HUES48 (cell line): ENCODE measurements at regions not wholly inside any gene's neighbourhood (a gene's known extent, or its start where the extent isn't known, plus 50 kb on each side); places are given as distances from the start of the nearest gene placed in this dataset.

Source experiments
- H3K27ac ChIP-seq: one replicate; pipeline ENCODE4 v1.7.0; 2013; ENCODE audit warnings: low read depth, low read length, inconsistent platforms
- H3K27me3 ChIP-seq: 2 replicates; pipeline ENCODE4 v1.6.1; 2013; ENCODE audit warnings: mild to moderate bottlenecking, low read length; ENCODE audit not compliant: control insufficient read depth, insufficient read depth
- H3K36me3 ChIP-seq: 2 replicates; pipeline ENCODE4 v1.6.1; 2013; ENCODE audit warnings: low read length; ENCODE audit not compliant: control insufficient read depth, insufficient read depth
- H3K4me1 ChIP-seq: 2 replicates; pipeline ENCODE4 v1.6.1; 2013; ENCODE audit warnings: mild to moderate bottlenecking, low read length; ENCODE audit not compliant: control insufficient read depth, insufficient read depth
- H3K4me3 ChIP-seq: 2 replicates; pipeline ENCODE4 v1.5.1; 2013; ENCODE audit warnings: mild to moderate bottlenecking, low read depth, low read length
- H3K9ac ChIP-seq: 2 replicates; pipeline ENCODE4 v1.6.1; 2013; ENCODE audit warnings: mild to moderate bottlenecking, low read depth, low read length, moderate library complexity
- H3K9me3 ChIP-seq: 2 replicates; pipeline ENCODE4 v1.6.1; 2013; ENCODE audit warnings: low read length; ENCODE audit not compliant: control insufficient read depth, insufficient read depth

DNA sequence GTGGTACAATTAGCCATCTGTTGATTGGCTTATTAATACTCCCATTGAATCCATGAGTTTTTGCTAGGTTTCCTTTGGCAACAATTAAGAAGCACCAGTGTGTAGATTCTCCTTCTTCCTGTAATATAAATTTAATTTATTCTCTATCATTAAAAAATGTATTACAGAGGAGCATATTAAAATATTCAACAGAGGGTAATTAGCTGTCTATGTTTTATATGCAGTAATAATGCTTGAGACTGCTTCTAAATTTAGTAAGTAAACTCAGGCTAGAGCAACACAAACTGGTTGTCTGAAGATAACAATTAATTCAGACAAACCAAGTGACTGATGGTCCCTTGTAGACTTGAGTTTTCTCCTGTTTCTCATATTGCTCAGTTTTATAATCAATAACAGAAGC lies 192.4 kb downstream of the FAT4 start:
- Histone ChIP-seq H3K27me3 (no peaks in the 10 kb centered on the region), H3K9me3 (no peaks in the 10 kb centered on the region), H3K9ac (no peak overlapping the region), H3K36me3 (no peaks in the 10 kb centered on the region), H3K4me1 (no peaks in the 10 kb centered on the region), H3K4me3 (no peak overlapping the region), H3K27ac (no peak overlapping the region)

- no peaks in the 10 kb centered on the region for H3K36me3 ChIP-seq
- no peaks in the 10 kb centered on the region for H3K4me1 ChIP-seq
- no peak overlapping the region for H3K4me3 ChIP-seq
- H3K27ac ChIP-seq, result no peak overlapping the region
- no peaks in the 10 kb centered on the region for H3K27me3 ChIP-seq
- H3K9me3 ChIP-seq, result 0 out of 2 replicates have a peak, but pooled peaks cover 2% of the 10 kb centered on the region
- H3K9ac ChIP-seq, result no peak overlapping the region
Measured at GRCh38 chr4:125511715-125512114, 197.0 kb downstream of the FAT4 start.

DNA sequence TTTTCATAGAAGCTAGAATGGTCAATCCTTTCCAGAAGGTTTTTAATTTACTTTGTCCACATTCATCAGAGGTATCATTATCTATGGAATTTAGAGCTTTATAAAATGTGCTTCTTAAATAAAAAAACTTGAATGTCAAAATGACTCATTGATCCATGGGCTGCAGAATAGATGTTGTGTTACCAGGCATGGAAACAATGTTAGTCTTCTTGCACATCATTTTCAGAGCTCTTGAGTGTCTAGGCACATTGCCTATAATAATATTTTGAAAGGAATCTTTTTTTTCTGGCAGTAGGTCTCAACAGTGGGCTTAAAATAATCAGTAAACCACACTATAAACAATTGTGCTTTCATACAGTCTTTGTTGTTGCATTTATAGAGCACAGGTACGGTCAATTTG lies 200.3 kb downstream of the FAT4 start:
- Histone ChIP-seq H3K4me1 (peaks cover 13% of the 10 kb centered on the region; the same call in 1 of the 2 replicates), H3K27ac (no peak overlapping the region), H3K9ac (no peak overlapping the region), H3K4me3 (no peak overlapping the region), H3K36me3 (no peaks in the 10 kb centered on the region), H3K27me3 (no peaks in the 10 kb centered on the region), H3K9me3 (0 out of 2 replicates have a peak, but pooled peaks cover 2% of the 10 kb centered on the region)

GRCh38 chr4:125517831-125518230 lies 203.1 kb downstream of the FAT4 start:
- Histone ChIP-seq H3K36me3 (no peaks in the 10 kb centered on the region), H3K4me1 (peaks cover 18% of the 10 kb centered on the region), H3K27me3 (no peaks in the 10 kb centered on the region), H3K9me3 (0 out of 2 replicates have a peak, but pooled peaks cover 2% of the 10 kb centered on the region), H3K4me3 (no peak overlapping the region), H3K9ac (no peak overlapping the region), H3K27ac (no peak overlapping the region)

DNA sequence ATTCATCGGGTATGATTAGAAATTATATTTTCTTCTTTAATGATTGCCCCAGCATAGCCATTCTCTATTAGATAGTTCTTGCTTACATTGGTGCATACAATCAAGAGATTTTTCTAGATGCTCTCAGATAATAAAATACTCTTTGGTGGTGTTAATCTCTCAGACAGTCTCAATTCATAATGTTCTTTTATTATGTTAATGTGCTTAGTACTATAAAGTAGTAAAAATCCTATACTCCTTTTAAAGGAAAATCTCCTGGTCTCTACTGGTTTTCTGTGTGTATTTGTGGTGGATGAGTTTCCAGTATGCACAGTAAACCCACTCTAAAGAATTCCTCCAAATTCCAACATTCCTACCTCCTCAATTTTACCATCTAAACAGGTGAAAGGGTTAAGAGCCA lies 203.5 kb downstream of the FAT4 start:
- H3K4me3 ChIP-seq, result no peak overlapping the region
- H3K9me3 ChIP-seq, result 0 out of 2 replicates have a peak, but pooled peaks cover 2% of the 10 kb centered on the region
- no peaks in the 10 kb centered on the region for H3K36me3 ChIP-seq
- no peaks in the 10 kb centered on the region for H3K27me3 ChIP-seq
- no peak overlapping the region for H3K27ac ChIP-seq
- H3K9ac ChIP-seq, result no peak overlapping the region
- peaks cover 19% of the 10 kb centered on the region for H3K4me1 ChIP-seq

DNA sequence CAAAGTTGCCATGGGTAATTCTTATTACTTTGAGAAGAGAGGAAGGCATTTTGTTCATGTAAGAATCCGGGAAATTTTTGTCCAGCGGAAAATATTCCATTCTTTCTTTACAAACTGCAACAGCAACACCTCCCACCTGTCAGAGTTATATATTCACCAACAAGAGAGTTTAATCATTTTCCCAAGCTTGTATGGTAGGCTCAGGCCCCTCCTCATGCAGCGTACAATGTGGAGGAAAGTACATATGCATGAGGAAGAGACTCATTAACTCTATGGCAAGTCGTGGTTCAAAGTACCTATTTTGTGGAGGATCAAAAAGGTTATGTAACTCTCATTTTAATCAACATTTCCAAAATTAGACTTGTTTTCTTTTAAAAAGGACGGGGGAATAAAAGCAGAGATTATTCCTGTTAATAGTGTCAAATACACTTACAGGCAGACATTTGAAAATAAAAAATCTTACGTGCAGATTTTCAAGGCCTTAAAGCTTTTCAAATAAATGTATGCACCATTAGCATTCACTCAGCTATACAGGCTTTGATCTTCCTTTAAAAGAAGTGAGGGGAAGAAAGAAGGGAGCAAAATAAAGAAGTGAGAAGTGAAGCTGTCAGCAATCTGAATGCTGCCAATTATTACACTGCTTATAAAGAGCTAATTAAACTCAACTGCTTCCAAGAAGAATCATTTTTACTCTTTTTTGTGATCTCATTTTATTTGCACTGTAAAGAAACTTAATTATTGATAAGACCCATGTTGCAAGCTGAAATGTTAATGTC lies 204.8 kb downstream of the FAT4 start:
- no peak overlapping the region for H3K27ac ChIP-seq
- no peaks in the 10 kb centered on the region for H3K36me3 ChIP-seq
- 0 out of 2 replicates have a peak, but pooled peaks cover 2% of the 10 kb centered on the region for H3K9me3 ChIP-seq
- H3K4me1 ChIP-seq, result peaks cover 19% of the 10 kb centered on the region
- H3K4me3 ChIP-seq, result no peak overlapping the region
- H3K27me3 ChIP-seq, result no peaks in the 10 kb centered on the region
- H3K9ac ChIP-seq, result no peak overlapping the region

- Histone ChIP-seq H3K36me3 (no peaks in the 10 kb centered on the region), H3K4me1 (peaks cover 19% of the 10 kb centered on the region)
Measured at GRCh38 chr4:125520258-125520990, 205.7 kb downstream of the FAT4 start.

DNA sequence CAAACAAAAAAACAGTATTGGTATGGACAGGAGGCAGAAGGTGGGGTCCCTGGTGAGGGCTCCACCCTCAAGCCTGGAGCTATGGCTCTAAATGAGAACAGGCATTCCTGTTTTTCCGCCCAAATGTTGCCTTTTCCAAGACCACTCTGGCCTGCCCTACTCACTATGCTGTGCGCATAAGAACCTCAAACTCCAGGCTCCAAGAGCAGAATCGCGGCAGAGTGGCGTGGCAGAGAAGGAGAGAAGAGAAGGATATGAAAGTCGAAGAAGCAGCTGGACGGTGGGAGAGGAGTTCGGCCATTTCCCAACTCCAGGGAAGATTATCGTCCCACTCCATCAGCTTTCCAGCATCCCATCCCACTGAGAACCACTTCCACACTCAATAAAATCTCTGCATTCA lies 207.8 kb downstream of the FAT4 start:
- H3K27me3 ChIP-seq, result no peaks in the 10 kb centered on the region
- peaks cover 19% of the 10 kb centered on the region for H3K4me1 ChIP-seq
- H3K9ac ChIP-seq, result no peak overlapping the region
- H3K27ac ChIP-seq, result no peak overlapping the region
- no peaks in the 10 kb centered on the region for H3K36me3 ChIP-seq
- no peaks in the 10 kb centered on the region for H3K9me3 ChIP-seq
- H3K4me3 ChIP-seq, result no peak overlapping the region

More at GRCh38 chr4:125520258-125520990, 205.7 kb downstream of the FAT4 start:
- no peaks in the 10 kb centered on the region for H3K27me3 ChIP-seq
- no peak overlapping the region for H3K27ac ChIP-seq
- H3K4me3 ChIP-seq, result no peak overlapping the region
- no peak overlapping the region for H3K9ac ChIP-seq
- no peaks in the 10 kb centered on the region for H3K9me3 ChIP-seq

GRCh38 chr4:125522992-125523391 lies 208.2 kb downstream of the FAT4 start:
- H3K4me1 ChIP-seq, result peaks cover 19% of the 10 kb centered on the region
- H3K36me3 ChIP-seq, result no peaks in the 10 kb centered on the region
- H3K27me3 ChIP-seq, result no peaks in the 10 kb centered on the region
- no peak overlapping the region for H3K4me3 ChIP-seq
- H3K27ac ChIP-seq, result no peak overlapping the region
- no peak overlapping the region for H3K9ac ChIP-seq
- no peaks in the 10 kb centered on the region for H3K9me3 ChIP-seq

DNA sequence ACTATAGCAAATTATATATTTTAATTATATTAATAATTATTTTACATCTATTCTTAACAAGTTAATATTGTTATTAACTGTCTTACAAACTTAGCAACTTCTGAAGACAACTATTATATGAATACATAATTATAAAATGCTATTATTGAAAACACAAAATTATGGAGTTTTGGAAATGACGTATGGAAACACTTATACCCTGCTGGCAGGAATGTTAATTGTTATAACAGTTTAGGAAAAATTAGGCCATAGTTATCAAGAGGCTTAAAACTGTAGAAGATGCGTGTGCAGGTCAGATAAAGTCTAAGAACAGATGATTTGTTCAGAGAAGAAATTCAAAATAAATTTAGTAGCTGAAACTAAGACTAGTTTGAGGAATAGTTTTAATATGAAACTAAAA lies 211.7 kb downstream of the FAT4 start:
- Histone ChIP-seq H3K36me3 (no peaks in the 10 kb centered on the region), H3K27me3 (no peaks in the 10 kb centered on the region), H3K4me1 (peaks cover 6% of the 10 kb centered on the region; the same call in 1 of the 2 replicates), H3K9ac (no peak overlapping the region), H3K4me3 (no peak overlapping the region), H3K9me3 (no peaks in the 10 kb centered on the region), H3K27ac (no peak overlapping the region)

- peaks cover 3% of the 10 kb centered on the region; the same call in 1 of the 2 replicates for H3K4me1 ChIP-seq
- H3K36me3 ChIP-seq, result no peaks in the 10 kb centered on the region
- no peak overlapping the region for H3K9ac ChIP-seq
- no peaks in the 10 kb centered on the region for H3K9me3 ChIP-seq
- H3K4me3 ChIP-seq, result no peak overlapping the region
- no peaks in the 10 kb centered on the region for H3K27me3 ChIP-seq
- no peak overlapping the region for H3K27ac ChIP-seq
Measured at GRCh38 chr4:125527681-125528080, 212.9 kb downstream of the FAT4 start.
